HepG2 (cell line): ENCODE measurements at regions not wholly inside any gene's neighbourhood (a gene's known extent, or its start where the extent isn't known, plus 50 kb on each side); places are given as distances from the start of the nearest gene placed in this dataset.

ENCODE experiments used
- ATAC-seq: fragments of 200-7000 bp; cut with Tn5 transposase; 3 replicates; pipeline ENCODE4 v1.9.1; 2020; ENCODE audit warnings: mild to moderate bottlenecking, moderate library complexity
- BruUV-seq: library from RNA; stranded (reverse); fragments of 400-500 nt; replicated peaks from 2 replicates; lab custom pipeline; 2021; lab: Mats Ljungman, UMichigan
- CTCF ChIA-PET: fragments of 300-600 bp; formaldehyde crosslinking; extraction: SDS; loops from one replicate; lab custom pipeline; 2021; ENCODE audit warnings: low total read pairs, inconsistent platforms, low intra/inter-chr PET ratio; lab: Yijun Ruan, JAX
- POLR2A ChIA-PET: fragments of 350-600 bp; sonication (Branson Sonifier 250); formaldehyde crosslinking; loops from one replicate; lab custom pipeline; 2020; ENCODE audit warnings: antibody characterized with exemption, inconsistent platforms; lab: Yijun Ruan, JAX
- DNase-seq: peaks from one replicate; pipeline ENCODE4 v3.0.0-alpha.2; 2015; ENCODE audit warnings: low spot score
- FAIRE-seq: peaks from 3 replicates; lab custom pipeline; 2011; peaks lifted over from hg19 to GRCh38; lab: Jason Lieb, UNC
- H2AFZ ChIP-seq: one replicate; pipeline ENCODE4 v1.6.1; 2011; ENCODE audit warnings: low read length, inconsistent platforms
- H3K27ac ChIP-seq: fragments of 300-600 bp; 3 replicates; pipeline ENCODE4 v1.8.0; 2011; ENCODE audit warnings: mixed run types, mild to moderate bottlenecking, mixed read lengths, low read length, inconsistent platforms; ENCODE audit not compliant: insufficient read depth; ENCODE audit errors: extremely low read length
- H3K27me3 ChIP-seq, 2 experiments: fragments of 200-600 bp in 1 of 2; 2 replicates in 1 of 2; 3 replicates in 1 of 2; pipeline versions ENCODE4 v1.6.0 to v1.8.0; 2011; ENCODE audit warnings: low read length in 2 of 2, mild to moderate bottlenecking in 2 of 2, moderate library complexity in 2 of 2, inconsistent platforms in 1 of 2; ENCODE audit not compliant: insufficient read depth in 2 of 2, control insufficient read depth in 1 of 2
- H3K36me3 ChIP-seq, 2 experiments: fragments of 200-600 bp in 1 of 2; replicated peaks in 1 of 2; 2 replicates in 1 of 2; 3 replicates in 1 of 2; pipeline versions ENCODE4 v1.5.1 to v1.8.0; 2011; ENCODE audit warnings: low read length in 2 of 2, inconsistent platforms in 1 of 2; ENCODE audit not compliant: insufficient read depth in 2 of 2, control insufficient read depth in 1 of 2
- H3K4me1 ChIP-seq: 2 replicates; pipeline ENCODE4 v1.5.1; 2012; ENCODE audit warnings: low read length, inconsistent platforms; ENCODE audit not compliant: insufficient read depth
- H3K4me2 ChIP-seq: 2 replicates; pipeline ENCODE4 v1.6.0; 2011; ENCODE audit warnings: low read depth, low read length, inconsistent platforms
- H3K4me3 ChIP-seq, 3 experiments: fragments of 200-600 bp in 1 of 3; sonication (generic), shearing (Covaris generic) in 1 of 3; replicated peaks in 1 of 3; 2 replicates each; pipeline ENCODE4 v1.5.1; 2011 to 2016; ENCODE audit warnings: low read length in 3 of 3, inconsistent platforms in 2 of 3, low read depth in 2 of 3, mild to moderate bottlenecking in 2 of 3, control low read depth in 1 of 3, mixed read lengths in 1 of 3; ENCODE audit not compliant: insufficient read depth in 1 of 3
- H3K79me2 ChIP-seq: one replicate; pipeline ENCODE4 v1.6.1; 2011; ENCODE audit warnings: low read length, inconsistent platforms; ENCODE audit not compliant: insufficient read depth
- H3K9ac ChIP-seq: 2 replicates; pipeline ENCODE4 v1.6.0; 2011; ENCODE audit warnings: mild to moderate bottlenecking, low read depth, low read length, inconsistent platforms; ENCODE audit not compliant: insufficient read depth
- H3K9me3 ChIP-seq: 2 replicates; pipeline ENCODE4 v1.5.1; 2012; ENCODE audit warnings: mild to moderate bottlenecking, low read length
- H4K20me1 ChIP-seq: 2 replicates; pipeline ENCODE4 v1.6.0; 2011; ENCODE audit warnings: inconsistent platforms, mild to moderate bottlenecking, low read length, moderate library complexity; ENCODE audit not compliant: insufficient read depth
- ATF7 ChIP-seq, 2 experiments: fragments of 450-650 bp in 1 of 2; sonication (generic) in 1 of 2; formaldehyde crosslinking in 1 of 2; IDR thresholded peaks; 2 replicates each; pipeline versions ENCODE4 v1.4.0 to v1.6.1; 2016 to 2020; ENCODE audit warnings: antibody characterized with exemption in 1 of 2, mild to moderate bottlenecking in 1 of 2, missing genetic modification reagents in 1 of 2
- BRD4 ChIP-seq: sonication (generic); formaldehyde crosslinking; IDR thresholded peaks from 2 replicates; pipeline ENCODE4 v1.4.0; 2020; ENCODE audit warnings: missing genetic modification reagents
- ETV6 ChIP-seq: sonication (generic); formaldehyde crosslinking; conservative IDR thresholded peaks from 2 replicates; pipeline ENCODE4 v1.4.0; 2020; ENCODE audit warnings: missing genetic modification reagents
- FOXK1 ChIP-seq: sonication (generic); formaldehyde crosslinking; IDR thresholded peaks from 2 replicates; pipeline ENCODE4 v1.4.0; 2020; ENCODE audit warnings: low read depth, missing genetic modification reagents, borderline replicate concordance
- MLLT10 ChIP-seq: sonication (generic); formaldehyde crosslinking; IDR thresholded peaks from 2 replicates; pipeline ENCODE4 v1.4.0; 2020; ENCODE audit warnings: missing genetic modification reagents
- MYNN ChIP-seq: sonication (generic); formaldehyde crosslinking; IDR thresholded peaks from 2 replicates; pipeline ENCODE4 v1.4.0; 2020; ENCODE audit warnings: mild to moderate bottlenecking, low read depth, missing genetic modification reagents
- NCOA5 ChIP-seq: sonication (generic); formaldehyde crosslinking; IDR thresholded peaks from 2 replicates; pipeline ENCODE4 v1.4.0; 2020; ENCODE audit warnings: missing genetic modification reagents
- NR1H2 ChIP-seq: sonication (generic); formaldehyde crosslinking; IDR thresholded peaks from 2 replicates; pipeline ENCODE4 v1.8.1; 2022; ENCODE audit warnings: low read depth, missing genetic modification reagents, borderline replicate concordance
- ONECUT2 ChIP-seq: sonication (generic); formaldehyde crosslinking; IDR thresholded peaks from 2 replicates; pipeline ENCODE4 v1.4.0; 2020; ENCODE audit warnings: missing genetic modification reagents
- RARG ChIP-seq: sonication (generic); formaldehyde crosslinking; IDR thresholded peaks from 2 replicates; pipeline ENCODE4 v1.4.0; 2020; ENCODE audit warnings: low read depth, mild to moderate bottlenecking, missing genetic modification reagents
- SETDB1 ChIP-seq: sonication (generic); formaldehyde crosslinking; IDR thresholded peaks from 2 replicates; pipeline ENCODE4 v1.5.1; 2020; ENCODE audit warnings: missing genetic modification reagents, mild to moderate bottlenecking, borderline replicate concordance
- SNAPC5 ChIP-seq: sonication (generic); formaldehyde crosslinking; IDR thresholded peaks from 2 replicates; pipeline ENCODE4 v1.8.1; 2023; ENCODE audit warnings: mild to moderate bottlenecking, missing genetic modification reagents, borderline replicate concordance
- U2AF2 ChIP-seq: fragments of 200-400 bp; formaldehyde crosslinking; IDR thresholded peaks from 2 replicates; pipeline ENCODE4 v1.6.1; 2017; ENCODE audit warnings: low read depth, mild to moderate bottlenecking, low read length
- ZBTB25 ChIP-seq: IDR thresholded peaks from 2 replicates; pipeline ENCODE4 v1.6.1; 2018; ENCODE audit warnings: missing genetic modification reagents
- ZNF207 ChIP-seq: fragments of 450-650 bp; IDR thresholded peaks from 2 replicates; pipeline ENCODE4 v1.6.1; 2016; ENCODE audit warnings: antibody characterized with exemption, borderline replicate concordance
- ZNF253 ChIP-seq: sonication (generic); formaldehyde crosslinking; IDR thresholded peaks from 2 replicates; pipeline ENCODE4 v1.8.0; 2022; ENCODE audit warnings: mild to moderate bottlenecking, missing genetic modification reagents, borderline replicate concordance
- ZNF678 ChIP-seq: sonication (generic); formaldehyde crosslinking; IDR thresholded peaks from 2 replicates; pipeline ENCODE4 v1.4.0; 2020; ENCODE audit warnings: mild to moderate bottlenecking, missing genetic modification reagents
- WGBS: methylation state at CpG from one replicate; pipeline ENCODE4 v1.1.6; 2017; ENCODE audit warnings: low lambda C conversion rate; 5-methylcytosine and 5-hydroxymethylcytosine counted together
- in situ Hi-C: cut with HindIII; loops from 2 replicates; pipeline ENCODE4 v1.10.0; 2017; ENCODE audit warnings: low pct_unique_long_range_greater_than_20kb; ENCODE audit not compliant: extremely low pct_ligation_motif_present
- intact Hi-C: fragments of 100-400 bp; cut with micrococcal nuclease; formaldehyde crosslinking; loops from one replicate; pipeline ENCODE4 v1.10.0; 2022; ENCODE audit not compliant: unreplicated experiment
- TF ChIP-seq, protein P1 (sequence below): IDR thresholded peaks from 2 replicates; pipeline ENCODE4 v1.4.0; 2020; ENCODE audit warnings: mild to moderate bottlenecking, missing genetic modification reagents

GRCh38 chr1:72932025-72932424 is 649.7 kb upstream of the NEGR1 start:
- Histone ChIP-seq H3K27me3 (no peaks in the 10 kb centered on the region), H2AFZ (no peak overlapping the region), H3K9ac (no peak overlapping the region), H3K4me1 (no peaks in the 10 kb centered on the region), H3K4me2 (no peak overlapping the region), H4K20me1 (no peaks in the 10 kb centered on the region), H3K36me3 (no peaks in the 10 kb centered on the region), H3K27ac (no peak overlapping the region), H3K4me3 (no peak overlapping the region), H3K9me3 (peaks cover 45% of the 10 kb centered on the region), H3K79me2 (no peaks in the 10 kb centered on the region)
- no peak for DNase-seq
- CTCF ChIA-PET: no interaction called here
- in situ Hi-C loops: no loop called here
- POLR2A ChIA-PET: no interaction called here
- ATAC-seq: no peak
- BruUV-seq: no TSS peak
- WGBS: 0% methylated on average over 2 of the region's 2 CpGs
- intact Hi-C loops: no loop called here
- no peak for FAIRE-seq
- TF ChIP-seq FOXK1 (no peak), ETV6 (CRISPR knock-in tag) (no peak), ATF7 (IDR thresholded peaks at IDR 0.05) (no peak), ATF7 (CRISPR knock-in tag; IDR thresholded peaks at IDR 0.05) (no peak), NCOA5 (CRISPR knock-in tag) (no peak), SNAPC5 (CRISPR knock-in tag) (no peak), ZNF253 (CRISPR knock-in tag) (no peak), ONECUT2 (CRISPR knock-in tag) (no peak), ZBTB25 (no peak), ZNF207 (no peak), MLLT10 (CRISPR knock-in tag) (no peak), ZNF678 (CRISPR knock-in tag) (no peak), SETDB1 (CRISPR knock-in tag) (no peak), BRD4 (CRISPR knock-in tag) (no peak), U2AF2 (no peak), NR1H2 (CRISPR knock-in tag) (no peak), RARG (no peak), MYNN (CRISPR knock-in tag) (no peak)
- TF ChIP-seq, protein P1, sequence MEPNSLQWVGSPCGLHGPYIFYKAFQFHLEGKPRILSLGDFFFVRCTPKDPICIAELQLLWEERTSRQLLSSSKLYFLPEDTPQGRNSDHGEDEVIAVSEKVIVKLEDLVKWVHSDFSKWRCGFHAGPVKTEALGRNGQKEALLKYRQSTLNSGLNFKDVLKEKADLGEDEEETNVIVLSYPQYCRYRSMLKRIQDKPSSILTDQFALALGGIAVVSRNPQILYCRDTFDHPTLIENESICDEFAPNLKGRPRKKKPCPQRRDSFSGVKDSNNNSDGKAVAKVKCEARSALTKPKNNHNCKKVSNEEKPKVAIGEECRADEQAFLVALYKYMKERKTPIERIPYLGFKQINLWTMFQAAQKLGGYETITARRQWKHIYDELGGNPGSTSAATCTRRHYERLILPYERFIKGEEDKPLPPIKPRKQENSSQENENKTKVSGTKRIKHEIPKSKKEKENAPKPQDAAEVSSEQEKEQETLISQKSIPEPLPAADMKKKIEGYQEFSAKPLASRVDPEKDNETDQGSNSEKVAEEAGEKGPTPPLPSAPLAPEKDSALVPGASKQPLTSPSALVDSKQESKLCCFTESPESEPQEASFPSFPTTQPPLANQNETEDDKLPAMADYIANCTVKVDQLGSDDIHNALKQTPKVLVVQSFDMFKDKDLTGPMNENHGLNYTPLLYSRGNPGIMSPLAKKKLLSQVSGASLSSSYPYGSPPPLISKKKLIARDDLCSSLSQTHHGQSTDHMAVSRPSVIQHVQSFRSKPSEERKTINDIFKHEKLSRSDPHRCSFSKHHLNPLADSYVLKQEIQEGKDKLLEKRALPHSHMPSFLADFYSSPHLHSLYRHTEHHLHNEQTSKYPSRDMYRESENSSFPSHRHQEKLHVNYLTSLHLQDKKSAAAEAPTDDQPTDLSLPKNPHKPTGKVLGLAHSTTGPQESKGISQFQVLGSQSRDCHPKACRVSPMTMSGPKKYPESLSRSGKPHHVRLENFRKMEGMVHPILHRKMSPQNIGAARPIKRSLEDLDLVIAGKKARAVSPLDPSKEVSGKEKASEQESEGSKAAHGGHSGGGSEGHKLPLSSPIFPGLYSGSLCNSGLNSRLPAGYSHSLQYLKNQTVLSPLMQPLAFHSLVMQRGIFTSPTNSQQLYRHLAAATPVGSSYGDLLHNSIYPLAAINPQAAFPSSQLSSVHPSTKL: no peak
